ENCODE measurements at regions not wholly inside any gene's neighbourhood (a gene's known extent, or its start where the extent isn't known, plus 50 kb on each side); places are given as distances from the start of the nearest gene placed in this dataset.
"Not testable (repeated sequence)": the region's sequence is repeated elsewhere in the genome, so short reads cannot be mapped to it uniquely, and the experiment has no call there.

- TF ChIP-seq CTCF (conservative IDR thresholded peaks at IDR 0.05; ENCODE audit: control insufficient read depth, insufficient read depth, low read depth, low read length): no peak
- H3K4me3 ChIP-seq (ENCODE audit: control insufficient read depth, low read depth, low read length): no peak overlapping the region
- no peak for DNase-seq (ENCODE audit: low read depth)
These were observed 607.4 kb downstream of the GATA3 start for GRCh38 chr10:8661886-8662285.

GRCh38 chr10:8663131-8663530 is 608.6 kb downstream of the GATA3 start:
- no peak for DNase-seq (ENCODE audit: low read depth)
- no peak for TF ChIP-seq CTCF (conservative IDR thresholded peaks at IDR 0.05; ENCODE audit: control insufficient read depth, insufficient read depth, low read depth, low read length)
- H3K4me3 ChIP-seq (ENCODE audit: control insufficient read depth, low read depth, low read length): no peak overlapping the region

- no peak for DNase-seq (ENCODE audit: low read depth)
- TF ChIP-seq CTCF (conservative IDR thresholded peaks at IDR 0.05; ENCODE audit: control insufficient read depth, insufficient read depth, low read depth, low read length): no peak
- no peak overlapping the region for H3K4me3 ChIP-seq (ENCODE audit: control insufficient read depth, low read depth, low read length)
These were observed 610.8 kb downstream of the GATA3 start for GRCh38 chr10:8665322-8665721.

- no peak overlapping the region for H3K4me3 ChIP-seq (ENCODE audit: control insufficient read depth, low read depth, low read length)
- no peak for DNase-seq (ENCODE audit: low read depth)
- TF ChIP-seq CTCF (conservative IDR thresholded peaks at IDR 0.05; ENCODE audit: control insufficient read depth, insufficient read depth, low read depth, low read length): no peak
These were observed 616.0 kb downstream of the GATA3 start for GRCh38 chr10:8670461-8670860.

- no peak for DNase-seq (ENCODE audit: low read depth)
- TF ChIP-seq CTCF (conservative IDR thresholded peaks at IDR 0.05; ENCODE audit: control insufficient read depth, insufficient read depth, low read depth, low read length): no peak
- no peak overlapping the region for H3K4me3 ChIP-seq (ENCODE audit: control insufficient read depth, low read depth, low read length)
These were observed 619.7 kb downstream of the GATA3 start for GRCh38 chr10:8674230-8674629.

GRCh38 chr10:8677642-8678041 is 623.2 kb downstream of the GATA3 start:
- no peak overlapping the region for H3K4me3 ChIP-seq (ENCODE audit: control insufficient read depth, low read depth, low read length)
- no peak for TF ChIP-seq CTCF (conservative IDR thresholded peaks at IDR 0.05; ENCODE audit: control insufficient read depth, insufficient read depth, low read depth, low read length)
- DNase-seq (ENCODE audit: low read depth): no peak

- DNase-seq (ENCODE audit: low read depth); H3K4me3 ChIP-seq (ENCODE audit: control insufficient read depth, low read depth, low read length): not testable (repeated sequence)
These were observed 630.4 kb downstream of the GATA3 start for GRCh38 chr10:8684916-8685315.
